ENCODE measurements at regions not wholly inside any gene's neighbourhood (a gene's known extent, or its start where the extent isn't known, plus 50 kb on each side); places are given as distances from the start of the nearest gene placed in this dataset.

- TF ChIP-seq, protein P1, sequence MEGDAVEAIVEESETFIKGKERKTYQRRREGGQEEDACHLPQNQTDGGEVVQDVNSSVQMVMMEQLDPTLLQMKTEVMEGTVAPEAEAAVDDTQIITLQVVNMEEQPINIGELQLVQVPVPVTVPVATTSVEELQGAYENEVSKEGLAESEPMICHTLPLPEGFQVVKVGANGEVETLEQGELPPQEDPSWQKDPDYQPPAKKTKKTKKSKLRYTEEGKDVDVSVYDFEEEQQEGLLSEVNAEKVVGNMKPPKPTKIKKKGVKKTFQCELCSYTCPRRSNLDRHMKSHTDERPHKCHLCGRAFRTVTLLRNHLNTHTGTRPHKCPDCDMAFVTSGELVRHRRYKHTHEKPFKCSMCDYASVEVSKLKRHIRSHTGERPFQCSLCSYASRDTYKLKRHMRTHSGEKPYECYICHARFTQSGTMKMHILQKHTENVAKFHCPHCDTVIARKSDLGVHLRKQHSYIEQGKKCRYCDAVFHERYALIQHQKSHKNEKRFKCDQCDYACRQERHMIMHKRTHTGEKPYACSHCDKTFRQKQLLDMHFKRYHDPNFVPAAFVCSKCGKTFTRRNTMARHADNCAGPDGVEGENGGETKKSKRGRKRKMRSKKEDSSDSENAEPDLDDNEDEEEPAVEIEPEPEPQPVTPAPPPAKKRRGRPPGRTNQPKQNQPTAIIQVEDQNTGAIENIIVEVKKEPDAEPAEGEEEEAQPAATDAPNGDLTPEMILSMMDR (IDR thresholded peaks at IDR 0.05; ENCODE audit: insufficient read depth, missing control alignments): no peak
- DNase-seq (ENCODE audit: insufficient read length, low spot score): no peak
- no peak for FAIRE-seq
These were observed 316.0 kb upstream of the MEX3C start for GRCh38 chr18:51513517-51513916.

DNA sequence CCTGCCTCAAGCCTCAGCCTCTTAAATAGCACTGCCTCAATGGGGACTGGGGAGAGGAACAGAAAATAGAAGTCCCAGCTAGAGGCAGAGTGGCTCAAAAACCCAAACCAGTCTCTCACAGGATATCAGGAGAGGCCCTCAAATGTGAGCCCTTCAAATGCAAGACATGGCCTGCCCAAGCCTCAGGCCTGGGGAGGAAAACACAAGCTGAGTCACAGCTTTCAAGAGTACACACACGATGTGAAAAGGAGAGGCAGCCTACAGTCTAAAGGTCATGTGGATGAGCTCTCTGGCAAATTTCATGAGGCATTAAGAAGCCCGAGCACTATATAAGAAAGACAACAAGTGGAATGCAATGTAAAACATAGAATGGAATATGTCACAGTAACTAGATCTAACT lies 316.6 kb upstream of the MEX3C start:
- TF ChIP-seq, protein P1 (IDR thresholded peaks at IDR 0.05; ENCODE audit: insufficient read depth, missing control alignments): no peak
- DNase-seq (ENCODE audit: insufficient read length, low spot score) (no peak), FAIRE-seq (no peak)

DNA sequence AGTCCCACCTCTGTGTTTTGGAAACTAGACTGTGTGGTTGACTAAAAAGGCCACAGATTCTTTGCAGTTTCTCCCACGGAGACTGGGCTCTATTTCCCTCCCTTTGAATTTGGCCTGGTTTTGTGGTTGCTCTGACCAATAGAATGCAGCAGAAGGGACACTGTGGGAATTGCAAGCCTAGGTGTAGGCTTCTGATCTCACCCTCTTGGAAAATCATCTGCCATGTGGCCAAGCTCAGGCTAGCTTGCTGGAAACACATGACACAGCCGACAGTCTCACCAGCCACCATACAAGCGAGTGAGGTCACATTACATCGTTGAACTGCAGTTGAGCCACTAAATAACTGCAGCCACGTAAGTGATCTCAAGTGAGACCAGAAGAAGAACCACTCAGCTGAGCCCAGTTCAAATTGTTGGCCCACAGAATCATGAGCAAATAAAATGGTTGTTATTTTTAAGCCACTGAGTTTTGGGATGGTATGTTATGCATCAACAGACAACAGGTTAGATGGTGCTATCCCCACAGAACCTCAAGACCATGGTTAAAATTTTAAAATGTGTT lies 319.1 kb upstream of the MEX3C start:
- TF ChIP-seq, protein P1 (IDR thresholded peaks at IDR 0.05; ENCODE audit: insufficient read depth, missing control alignments): no peak
- FAIRE-seq (no peak), DNase-seq (ENCODE audit: insufficient read length, low spot score) (no peak)

GRCh38 chr18:51519571-51519970 lies 322.1 kb upstream of the MEX3C start:
- TF ChIP-seq, protein P1 (IDR thresholded peaks at IDR 0.05; ENCODE audit: insufficient read depth, missing control alignments): no peak
- FAIRE-seq (no peak), DNase-seq (ENCODE audit: insufficient read length, low spot score) (no peak)

GRCh38 chr18:51520676-51521180 lies 323.2 kb upstream of the MEX3C start:
- TF ChIP-seq, protein P1 (IDR thresholded peaks at IDR 0.05; ENCODE audit: insufficient read depth, missing control alignments): no peak
- DNase-seq (ENCODE audit: insufficient read length, low spot score) (no peak), FAIRE-seq (peak; percentile 61)

GRCh38 chr18:51522338-51522737 lies 324.9 kb upstream of the MEX3C start:
- DNase-seq (ENCODE audit: insufficient read length, low spot score): no peak
- TF ChIP-seq, protein P1 (IDR thresholded peaks at IDR 0.05; ENCODE audit: insufficient read depth, missing control alignments): no peak
- FAIRE-seq: no peak

- FAIRE-seq: no peak
- no peak for DNase-seq (ENCODE audit: insufficient read length, low spot score)
- TF ChIP-seq, protein P1 (IDR thresholded peaks at IDR 0.05; ENCODE audit: insufficient read depth, missing control alignments): no peak
These were observed 325.3 kb upstream of the MEX3C start for GRCh38 chr18:51522821-51523220.

Measured in D721Med (cell line).